Ovary (tissue), 7 donors: ENCODE measurements at regions not wholly inside any gene's neighbourhood (a gene's known extent, or its start where the extent isn't known, plus 50 kb on each side); places are given as distances from the start of the nearest gene placed in this dataset.

ENCODE experiments used
- DNase-seq, 5 donors: peaks; one replicate each; pipeline ENCODE4 v3.0.0-alpha.2; 2019 to 2020
- H3K27ac ChIP-seq, 2 donors: fragments of 200-600 bp; one replicate each; pipeline versions ENCODE4 v1.5.1 to v1.8.0; 2019 to 2022
- H3K27me3 ChIP-seq: fragments of 200-600 bp; one replicate; pipeline ENCODE4 v1.8.0; 2022
- H3K36me3 ChIP-seq: fragments of 200-600 bp; sonication (generic); one replicate; pipeline ENCODE4 v1.5.1; 2019
- H3K4me1 ChIP-seq: one replicate; pipeline ENCODE4 v1.8.1; 2013; ENCODE audit warnings: mild to moderate bottlenecking, moderate library complexity; ENCODE audit not compliant: insufficient read depth
- H3K4me3 ChIP-seq: fragments of 200-600 bp; sonication (generic); one replicate; pipeline ENCODE4 v1.5.1; 2017
- H3K9me3 ChIP-seq, 2 donors: fragments of 200-600 bp in 1 of 2; sonication (generic) in 1 of 2; one replicate each; pipeline versions ENCODE4 v1.5.1 to v1.8.1; 2013 to 2019; ENCODE audit warnings: mild to moderate bottlenecking in 1 of 2, moderate library complexity in 1 of 2
- CTCF ChIP-seq, 3 donors: fragments of 450-650 bp in 2 of 3; fragments of 200-600 bp in 1 of 3; IDR thresholded peaks; one replicate each; pipeline versions ENCODE4 v1.5.1 to v1.8.0; 2016 to 2022; ENCODE audit warnings: antibody characterized with exemption in 3 of 3, mild to moderate bottlenecking in 1 of 3
- EP300 ChIP-seq: sonication (generic); formaldehyde crosslinking; IDR thresholded peaks from one replicate; pipeline ENCODE4 v1.6.1; 2017; ENCODE audit warnings: antibody characterized with exemption
- POLR2A ChIP-seq: fragments of 450-650 bp; IDR thresholded peaks from one replicate; pipeline ENCODE4 v1.6.1; 2017; ENCODE audit warnings: antibody characterized with exemption, mild to moderate bottlenecking, moderate library complexity
- WGBS, 3 donors: extraction: QIAGEN DNeasy Blood & Tissue Kit in 1 of 3; methylation state at CpG; one replicate each; pipeline versions ENCODE4 v1.1.5 to v1.1.7; 2013 to 2017; 5-methylcytosine and 5-hydroxymethylcytosine counted together
- intact Hi-C, 4 donors: fragments of 100-400 bp; cut with DNase I; formaldehyde crosslinking; loops; one replicate each; pipeline versions ENCODE4 v1.11.0 to v1.15.1; 2022 to 2023
- donor health status: DM: no; HTN: no; CAD: no; lungs with moderate emphysema.
- donor health status: DM: no; HTN: no; CAD: no.
- donor health status: Bipolar disorder and iron deficiency.
- donor health status: DM: no; HTN: no; CAD: no.
- donor health status: DM: yes; HTN: yes; CAD: no.

GRCh38 chr7:34315032-34315431, 343.0 kb upstream of the NPSR1 start:
- no peak overlapping the region for H3K4me3 ChIP-seq
- intact Hi-C loops, result no loop called here
- H3K27ac ChIP-seq, result no peak overlapping the region
- TF ChIP-seq EP300 (no peak), CTCF (IDR thresholded peaks at IDR 0.05) (no peak), POLR2A (no peak)
- no peaks in the 10 kb centered on the region for H3K27me3 ChIP-seq
- DNase-seq, result no peak
- H3K9me3 ChIP-seq, result no peaks in the 10 kb centered on the region
- no peaks in the 10 kb centered on the region for H3K4me1 ChIP-seq
- H3K36me3 ChIP-seq, result no peaks in the 10 kb centered on the region

- intact Hi-C loops, result no loop called here
- H3K36me3 ChIP-seq, result no peaks in the 10 kb centered on the region
- no peaks in the 10 kb centered on the region for H3K27me3 ChIP-seq
- no peaks in the 10 kb centered on the region for H3K9me3 ChIP-seq
- H3K4me3 ChIP-seq, result no peak overlapping the region
- H3K27ac ChIP-seq, result no peak overlapping the region
- peaks cover 2% of the 10 kb centered on the region for H3K4me1 ChIP-seq
- TF ChIP-seq CTCF (IDR thresholded peaks at IDR 0.05) (no peak), EP300 (no peak), POLR2A (no peak)
- WGBS, 3 donors, result 95 to 98% (median 96%) methylated on average over 1 of the region's 1 CpG
- DNase-seq, result no peak
Observed at GRCh38 chr7:34317039-34317438, 341.0 kb upstream of the NPSR1 start.

GRCh38 chr7:34320412-34320811, 337.6 kb upstream of the NPSR1 start:
- Histone ChIP-seq H3K27me3 (no peaks in the 10 kb centered on the region), H3K9me3 (no peaks in the 10 kb centered on the region), H3K27ac (no peak overlapping the region), H3K4me3 (no peak overlapping the region), H3K4me1 (peaks cover 2% of the 10 kb centered on the region), H3K36me3 (no peaks in the 10 kb centered on the region)
- intact Hi-C loops, result no loop called here
- DNase-seq, result no peak
- WGBS, 3 donors, result 74 to 87% (median 78%) methylated on average over 6 of the region's 6 CpGs
- no peak for TF ChIP-seq POLR2A
- no peak for TF ChIP-seq CTCF (IDR thresholded peaks at IDR 0.05)
- no peak for TF ChIP-seq EP300

- intact Hi-C loops, result no loop called here
- TF ChIP-seq EP300 (no peak), CTCF (IDR thresholded peaks at IDR 0.05) (peak; percentile 47 to 71 (median 64))
- Histone ChIP-seq H3K9me3 (no peaks in the 10 kb centered on the region), H3K27me3 (no peaks in the 10 kb centered on the region), H3K4me3 (no peak overlapping the region), H3K4me1 (peaks cover 2% of the 10 kb centered on the region), H3K36me3 (no peaks in the 10 kb centered on the region), H3K27ac (no peak overlapping the region)
- DNase-seq, result peak; percentile 36 to 63 (median 52)
- 27 to 46% (median 29%) methylated on average over 27 of the region's 27 CpGs for WGBS, 3 donors
Observed at GRCh38 chr7:34320926-34321661, 336.9 kb upstream of the NPSR1 start.
